ENCODE measurements at regions not wholly inside any gene's neighbourhood (a gene's known extent, or its start where the extent isn't known, plus 50 kb on each side); places are given as distances from the start of the nearest gene placed in this dataset.
"Not testable (repeated sequence)": the region's sequence is repeated elsewhere in the genome, so short reads cannot be mapped to it uniquely, and the experiment has no call there.

DNA sequence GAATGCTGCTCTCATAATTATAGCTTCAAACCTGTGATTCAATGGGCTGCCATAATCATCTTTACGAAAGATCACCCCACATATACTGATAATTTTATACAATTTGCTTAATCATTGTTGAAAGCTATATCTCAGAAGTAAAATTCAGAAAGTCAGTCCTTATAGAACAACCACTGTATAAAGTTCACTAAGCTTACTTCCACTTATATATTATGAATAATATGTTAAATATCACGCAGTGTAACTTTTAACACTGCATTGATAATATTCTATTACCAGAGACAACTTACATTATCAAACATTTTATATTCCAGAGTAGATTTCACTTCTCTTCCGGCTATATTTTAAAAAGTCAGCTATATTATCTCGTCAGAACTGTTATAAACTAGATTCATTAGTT is 550.1 kb upstream of the PCDH20 start:
- no peak for DNase-seq

DNA sequence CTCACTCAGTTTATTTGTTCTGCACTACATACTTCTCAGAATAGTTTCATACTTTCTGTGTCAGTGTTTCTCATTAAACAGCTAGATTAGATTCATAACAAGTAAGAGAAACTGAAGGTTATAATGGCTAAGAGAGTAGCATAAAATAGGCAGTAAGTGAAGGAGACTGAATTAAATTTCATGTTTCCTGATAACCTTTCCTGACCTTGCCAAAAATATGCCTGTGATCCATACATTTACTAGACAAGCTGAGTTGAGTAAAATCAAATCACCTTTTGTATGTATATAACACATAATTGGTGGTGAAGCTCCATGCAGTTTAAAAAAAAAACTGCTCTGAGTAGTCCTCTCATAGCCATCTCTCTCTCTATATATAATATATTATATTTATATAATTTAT is 545.3 kb upstream of the PCDH20 start:
- no peak for DNase-seq

DNA sequence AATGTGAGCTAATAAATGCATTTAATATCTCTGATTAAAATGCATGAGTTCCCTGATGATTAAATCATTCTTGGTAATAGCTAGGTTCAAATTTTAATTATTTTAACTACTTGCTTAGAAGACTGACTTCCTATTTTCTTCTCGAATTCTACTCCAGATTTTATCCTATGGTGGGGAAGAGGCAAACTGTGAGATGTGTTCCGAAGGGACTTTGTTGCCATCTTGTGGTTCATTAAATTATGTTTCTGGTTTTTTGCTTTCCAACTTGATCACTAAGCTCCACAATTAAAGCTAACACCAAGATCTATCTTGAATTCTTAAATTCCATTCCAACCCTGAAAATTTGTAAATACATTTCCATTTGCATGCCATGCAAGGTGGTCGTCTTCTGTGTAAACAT is 538.4 kb upstream of the PCDH20 start:
- no peak for DNase-seq

DNA sequence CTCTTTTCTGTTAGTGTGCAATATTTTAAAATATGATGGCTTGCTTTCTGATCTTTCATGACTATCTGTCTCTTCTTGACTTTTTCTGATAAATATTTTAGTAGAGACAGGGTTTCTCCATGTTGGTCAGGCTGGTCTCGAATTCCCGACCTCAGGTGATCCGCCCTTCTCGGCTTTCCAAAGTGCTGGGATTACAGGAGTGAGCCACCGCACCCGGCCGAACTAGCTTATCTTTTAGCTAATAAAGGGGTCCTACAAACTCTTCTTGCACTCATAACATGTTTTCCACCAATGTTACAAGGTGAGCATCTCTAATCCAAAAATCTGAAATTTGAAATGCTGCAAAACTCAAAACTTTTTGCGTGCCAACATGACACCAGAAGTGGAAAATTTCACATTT is 535.2 kb upstream of the PCDH20 start:
- DNase-seq: no peak

DNA sequence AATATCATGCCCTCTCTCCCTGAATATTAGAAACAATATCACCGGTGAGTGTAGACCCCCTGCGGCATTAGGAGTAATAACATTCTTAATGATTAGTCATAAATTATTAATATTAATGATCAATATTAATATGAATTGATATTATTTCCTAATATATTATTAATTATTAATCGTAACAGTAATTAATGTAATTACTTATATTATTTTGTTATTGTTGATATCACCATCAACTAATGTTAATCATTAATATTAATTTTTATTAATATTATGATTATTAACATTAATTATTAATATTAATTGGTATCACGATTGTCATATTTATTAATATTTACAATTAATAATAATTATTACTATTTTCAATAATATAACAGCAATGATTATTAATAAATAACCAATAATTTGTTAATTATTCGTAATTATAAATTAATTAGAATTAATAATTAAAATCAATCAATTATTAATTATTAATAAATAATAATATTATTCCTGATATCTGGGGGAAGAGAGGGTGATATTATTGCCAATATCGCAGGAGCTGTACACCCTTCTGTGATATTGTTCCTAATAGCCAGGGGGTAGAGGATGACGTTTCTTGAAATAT is 528.8 kb upstream of the PCDH20 start:
- no peak for DNase-seq

DNA sequence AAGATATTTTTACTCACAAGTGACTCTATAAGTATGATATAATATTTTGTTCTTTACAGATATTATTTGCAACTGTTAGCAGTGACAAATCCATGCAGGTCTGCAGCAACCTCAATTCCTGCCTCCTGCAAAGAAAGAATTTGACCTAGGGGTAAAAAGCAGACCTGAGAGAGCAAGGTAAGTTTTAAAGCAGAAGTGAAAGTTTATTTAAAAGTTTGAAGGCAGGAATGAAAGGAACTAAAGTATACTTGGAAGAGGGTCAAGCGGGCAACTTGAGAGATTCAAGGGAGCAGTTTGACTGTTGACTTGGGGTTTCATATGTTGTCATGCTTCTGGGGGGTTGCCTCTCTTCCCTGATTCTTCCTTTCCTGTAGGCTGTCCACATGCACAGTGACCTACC is 520.1 kb upstream of the PCDH20 start:
- no peak for DNase-seq

DNA sequence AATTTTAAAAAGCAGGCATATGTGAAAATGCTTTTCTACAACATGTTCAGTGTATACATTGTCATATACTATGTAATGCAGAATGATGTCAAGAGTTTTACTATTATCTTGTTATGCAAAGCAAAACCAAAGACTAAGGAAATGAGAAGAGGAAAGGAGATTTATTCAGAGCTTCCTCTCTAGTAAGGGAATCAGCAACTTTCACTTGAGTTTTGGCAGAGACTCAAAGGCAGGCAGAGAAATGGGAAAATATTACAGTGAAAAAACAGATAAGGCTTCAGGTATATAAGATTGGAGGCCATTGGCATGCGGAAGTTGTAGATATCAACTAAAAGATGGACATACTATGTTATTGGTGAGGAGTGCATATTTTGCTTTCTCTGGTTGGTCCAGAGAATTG is 512.0 kb upstream of the PCDH20 start:
- DNase-seq: no peak

DNA sequence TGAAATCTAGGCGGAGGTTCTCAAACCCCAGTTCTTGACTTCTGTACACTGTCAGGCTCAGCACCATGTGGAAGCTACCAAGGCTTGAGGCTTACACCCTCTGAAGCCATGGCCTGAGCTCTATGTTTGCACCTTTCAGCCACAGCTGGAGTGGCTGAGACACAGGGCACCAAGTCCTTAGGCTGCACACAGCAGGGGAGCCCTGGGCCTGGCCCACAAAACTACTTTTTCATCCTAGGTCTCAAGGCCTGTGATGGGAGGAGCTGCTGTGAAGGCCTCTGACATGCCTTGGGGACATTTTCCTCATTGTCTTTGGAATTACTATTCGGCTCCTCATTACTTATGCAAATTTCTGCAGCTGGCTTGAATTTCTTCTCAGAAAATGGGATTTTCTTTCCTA is 503.2 kb upstream of the PCDH20 start:
- no peak for DNase-seq

DNA sequence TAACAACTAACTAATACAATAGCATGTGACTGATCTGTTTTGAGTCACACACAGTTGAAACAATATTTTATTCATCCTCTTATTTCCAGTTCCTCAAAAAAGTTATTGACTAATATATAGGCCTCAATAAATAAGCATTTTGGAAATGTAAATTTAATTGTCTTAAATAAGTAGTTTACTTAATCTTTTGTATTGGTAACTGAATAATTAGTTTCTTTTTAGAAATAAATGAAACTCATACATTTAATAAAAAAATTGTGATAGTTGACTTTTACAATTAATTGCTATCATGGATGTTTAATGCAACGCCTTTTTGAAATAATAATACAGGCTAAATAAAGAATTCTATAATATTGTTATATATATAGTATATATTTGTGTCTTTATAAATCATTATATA is 500.8 kb upstream of the PCDH20 start:
- no peak for DNase-seq

DNA sequence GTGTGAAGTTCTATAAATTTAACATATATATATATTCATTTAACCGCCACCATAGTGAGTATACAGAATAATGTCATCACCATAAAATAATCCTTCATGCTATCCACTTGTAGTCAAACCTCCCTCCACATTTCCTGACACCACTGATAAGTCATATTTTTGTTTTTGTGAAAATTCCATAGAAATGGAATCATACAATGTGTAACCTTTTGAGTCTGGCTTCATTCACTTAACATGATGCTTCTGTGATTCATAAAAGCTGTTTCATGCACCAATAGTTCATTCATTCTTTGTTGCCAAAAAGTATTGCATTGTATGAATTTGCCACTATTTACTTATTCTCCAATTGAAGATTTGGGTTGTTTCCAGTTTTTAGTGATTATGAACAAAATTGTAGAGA is 497.5 kb upstream of the PCDH20 start:
- no peak for DNase-seq

DNA sequence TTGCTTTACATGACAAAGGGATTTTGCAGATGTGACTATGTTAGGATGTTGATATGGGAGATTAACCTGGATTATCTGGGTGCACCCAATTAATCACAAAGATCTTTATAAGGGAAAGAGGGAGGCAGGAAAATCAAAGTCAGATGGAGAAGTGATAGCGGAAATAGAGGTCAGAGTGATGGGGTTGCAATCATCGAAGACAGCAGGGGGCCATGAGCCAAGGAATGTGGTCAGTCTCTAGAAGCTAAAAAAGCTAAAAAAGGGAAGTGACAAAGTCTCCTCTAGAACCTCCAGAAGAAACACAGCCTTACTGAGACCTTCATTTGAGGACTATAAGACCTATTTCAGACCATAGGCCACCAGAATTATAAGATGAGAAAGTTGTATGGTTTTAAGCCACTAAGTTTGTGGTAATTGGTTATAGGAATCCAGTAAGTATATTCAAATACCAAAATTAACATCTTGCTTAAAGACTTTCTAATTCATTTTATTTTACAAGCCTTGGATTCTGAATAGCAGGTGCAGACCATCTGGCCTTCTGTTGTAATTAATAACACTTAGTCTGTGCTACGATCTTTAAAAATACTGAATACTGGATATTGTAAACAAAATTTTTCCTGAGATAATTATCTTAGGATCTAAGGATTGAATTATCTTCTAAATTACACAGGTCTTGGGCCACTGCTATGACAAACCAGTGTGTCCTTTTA is 493.4 kb upstream of the PCDH20 start:
- DNase-seq: no peak

DNA sequence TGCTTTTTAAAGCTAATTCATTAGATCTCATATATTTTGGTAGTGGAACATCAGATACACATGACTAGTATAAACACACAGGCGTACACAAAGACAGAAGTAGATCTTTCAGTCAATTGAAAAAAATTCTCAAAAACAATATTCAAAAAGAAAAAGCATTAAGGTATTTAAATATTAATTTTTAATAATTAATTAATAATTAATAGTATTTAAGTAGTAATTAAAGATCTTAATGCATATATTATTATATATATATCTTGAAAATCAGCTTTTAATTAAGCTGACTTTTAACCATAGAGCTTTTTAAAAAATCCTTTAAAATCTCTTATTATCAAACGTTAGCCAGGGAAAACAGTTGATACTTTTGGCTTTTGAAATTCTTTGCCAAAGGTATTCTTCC is 489.4 kb upstream of the PCDH20 start:
- no peak for DNase-seq

DNA sequence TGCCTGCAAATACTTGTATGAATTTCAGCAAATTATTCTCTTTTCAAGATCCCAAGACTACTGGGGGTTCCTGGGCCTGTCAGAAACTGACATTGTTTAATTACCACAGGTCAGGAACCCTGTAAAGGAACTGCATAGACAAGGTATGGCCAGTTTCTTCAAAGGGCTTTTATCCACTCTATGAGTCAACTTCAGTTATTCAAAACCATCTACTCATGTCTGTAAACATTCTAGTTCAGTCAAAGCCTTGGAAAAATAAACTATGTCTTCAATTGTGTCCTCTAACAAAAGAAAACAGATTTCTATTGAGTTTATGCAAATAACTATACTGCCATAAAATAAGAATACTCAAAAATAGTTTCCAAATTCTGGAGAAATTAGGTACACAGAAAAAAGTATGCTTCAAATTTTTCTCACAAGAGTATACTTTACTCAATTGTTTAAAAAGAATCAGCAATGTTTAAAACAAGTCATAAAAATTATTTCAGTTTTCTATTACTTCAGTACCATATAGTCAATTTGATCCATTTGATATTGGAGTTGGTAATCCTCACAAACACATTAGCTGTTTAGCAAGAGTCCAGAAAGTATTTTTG is 486.4 kb upstream of the PCDH20 start:
- DNase-seq: no peak

DNA sequence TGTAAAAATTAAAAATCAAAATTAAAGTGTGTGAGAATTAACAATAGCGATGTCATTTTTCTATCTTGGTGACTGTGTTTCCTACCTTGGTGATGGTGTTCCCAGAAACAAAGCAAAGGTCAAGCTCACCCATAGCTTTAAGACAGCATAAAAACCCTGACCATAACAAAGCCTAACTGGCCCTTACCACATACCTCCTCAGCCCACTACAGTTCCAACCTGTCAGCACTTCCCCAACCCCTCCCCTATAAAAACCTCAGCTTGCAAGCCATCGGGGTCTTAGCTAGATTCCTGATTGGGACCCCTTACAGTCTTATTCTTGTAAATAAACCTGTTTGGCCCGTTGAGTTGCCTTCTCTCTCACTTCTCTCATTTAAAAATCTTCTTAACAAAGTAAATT is 484.4 kb upstream of the PCDH20 start:
- no peak for DNase-seq

DNA sequence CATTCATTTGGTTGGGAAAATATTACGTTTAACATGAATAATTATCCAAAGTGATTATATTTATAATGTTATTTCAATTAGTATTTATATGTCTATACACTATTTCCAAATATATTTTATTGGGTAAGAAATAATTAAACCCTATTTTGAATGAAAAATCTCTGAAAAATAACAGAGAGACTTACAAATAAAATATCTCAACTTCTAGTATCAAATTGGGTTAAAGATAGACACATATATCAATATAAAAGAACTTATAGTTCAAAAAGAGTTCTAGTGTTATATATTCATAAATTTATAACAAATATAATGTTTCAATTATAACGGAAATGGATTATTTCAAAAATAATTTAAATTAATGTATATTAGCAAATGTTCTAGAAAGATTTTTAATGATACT is 482.6 kb upstream of the PCDH20 start:
- no peak for DNase-seq

DNA sequence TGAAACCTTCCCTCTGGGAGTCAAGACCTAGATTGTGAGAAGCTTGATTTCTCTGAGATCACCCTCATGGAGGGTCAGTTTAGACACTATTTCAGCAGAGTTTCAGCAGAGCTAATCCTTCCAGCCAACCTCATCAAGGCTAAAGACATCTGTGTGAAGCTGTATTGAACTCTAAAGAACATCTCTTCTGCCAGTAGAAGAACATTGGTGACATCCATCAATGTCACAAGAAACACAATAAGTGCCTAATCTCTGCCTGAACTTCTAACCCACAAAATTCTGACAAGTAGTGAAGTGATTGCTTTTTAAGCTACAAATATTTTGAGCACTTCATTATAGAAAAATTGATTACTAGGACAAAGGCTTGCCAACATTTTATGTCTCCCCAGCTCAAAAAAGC is 475.8 kb upstream of the PCDH20 start:
- no peak for DNase-seq

DNA sequence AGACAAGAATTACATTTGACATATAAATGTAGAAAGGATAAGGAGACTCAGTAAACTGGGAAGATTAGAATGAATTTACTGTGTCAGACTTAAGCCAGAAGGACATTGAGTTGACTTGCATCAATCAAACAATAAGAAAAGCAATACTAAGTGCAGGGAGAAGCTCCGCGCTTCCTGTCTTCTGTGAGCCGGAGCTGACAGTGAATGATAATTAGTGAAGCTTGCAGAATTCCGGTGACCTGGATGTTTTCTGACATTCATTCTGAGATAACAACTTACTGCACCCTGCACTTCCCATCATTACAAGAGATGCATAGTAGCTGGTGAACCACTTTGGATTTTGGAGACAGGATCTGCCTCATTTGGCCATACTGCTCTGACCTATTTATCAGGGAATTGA is 469.2 kb upstream of the PCDH20 start:
- no peak for DNase-seq

DNA sequence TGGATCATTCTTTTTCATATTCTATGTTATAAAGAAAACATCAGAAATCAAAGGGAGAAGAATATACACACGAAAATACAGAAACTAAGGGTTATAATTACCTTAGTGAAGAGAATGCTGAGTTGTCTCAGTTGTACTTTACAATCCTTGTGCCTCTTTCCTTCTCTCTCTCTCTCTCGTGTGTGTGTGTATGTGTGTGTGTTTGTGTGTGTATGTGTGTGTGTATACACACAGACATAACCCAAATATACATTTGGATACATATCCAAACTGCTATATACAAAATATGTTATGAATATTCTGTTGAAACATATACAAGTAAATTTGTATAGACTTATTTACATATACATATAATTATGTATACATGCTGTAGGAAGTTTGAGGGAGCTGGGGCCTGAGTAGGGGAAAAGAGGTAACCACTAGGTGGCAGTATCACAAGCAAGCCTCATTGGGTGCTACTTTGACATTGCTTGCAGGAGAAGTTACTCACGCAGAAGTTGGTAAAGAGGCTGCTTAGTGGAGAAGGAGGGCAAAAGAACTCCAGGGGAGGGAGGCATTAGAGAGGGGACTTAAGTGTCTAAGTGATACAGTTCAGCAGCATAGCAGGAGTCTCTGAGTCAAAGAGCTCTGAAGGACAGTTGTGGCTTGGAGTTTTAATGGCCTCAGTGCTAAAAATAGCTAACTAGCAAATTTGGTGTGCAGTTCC is 465.1 kb upstream of the PCDH20 start:
- DNase-seq: no peak

DNA sequence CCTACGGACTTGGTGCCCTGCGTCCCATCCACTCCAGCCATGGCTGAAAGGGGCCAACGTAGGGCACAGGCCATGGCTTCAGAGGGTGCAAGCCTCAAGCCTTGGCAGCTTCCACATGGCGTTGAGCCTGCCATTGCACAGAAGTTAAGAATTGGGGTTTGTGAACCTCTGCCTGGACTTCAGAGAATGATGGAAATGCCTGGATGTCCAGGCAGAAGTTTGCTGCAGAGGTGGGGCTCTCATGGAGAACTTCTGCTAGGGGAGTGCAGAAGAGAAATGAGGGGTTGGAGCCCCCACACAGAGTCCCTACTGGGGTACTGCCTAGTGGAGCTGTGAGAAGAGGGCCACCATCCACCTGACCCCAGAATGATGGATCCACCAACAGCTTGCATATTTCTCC is 462.9 kb upstream of the PCDH20 start:
- DNase-seq: not testable (repeated sequence)

DNA sequence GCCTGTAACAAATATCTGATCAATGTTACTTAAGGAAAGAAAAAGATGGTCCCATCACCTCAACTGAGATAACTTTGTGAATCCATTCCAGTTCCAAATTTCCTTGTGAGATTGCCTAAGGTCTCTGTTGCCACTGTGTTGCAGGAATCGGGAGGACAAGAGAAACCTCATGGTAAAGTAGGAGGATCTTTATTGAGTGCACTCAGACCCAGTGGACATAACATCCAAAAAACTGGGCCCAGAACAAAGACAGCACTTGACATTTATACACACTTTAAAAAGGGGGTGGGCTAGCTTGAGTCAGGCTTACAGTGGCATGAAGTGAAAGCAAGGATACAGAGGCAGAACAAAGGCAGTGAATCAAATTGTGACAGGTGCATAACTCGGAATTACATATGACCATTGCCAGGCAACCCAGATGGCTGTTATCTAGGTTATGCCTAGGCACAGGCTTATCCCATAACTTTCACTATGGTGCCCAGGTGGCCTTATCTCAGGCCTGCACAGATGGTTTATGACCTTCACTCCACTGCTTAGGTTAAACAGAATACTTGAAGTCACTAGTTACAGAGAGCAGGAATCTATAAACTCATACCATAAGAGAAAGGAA is 459.4 kb upstream of the PCDH20 start:
- DNase-seq: no peak

DNA sequence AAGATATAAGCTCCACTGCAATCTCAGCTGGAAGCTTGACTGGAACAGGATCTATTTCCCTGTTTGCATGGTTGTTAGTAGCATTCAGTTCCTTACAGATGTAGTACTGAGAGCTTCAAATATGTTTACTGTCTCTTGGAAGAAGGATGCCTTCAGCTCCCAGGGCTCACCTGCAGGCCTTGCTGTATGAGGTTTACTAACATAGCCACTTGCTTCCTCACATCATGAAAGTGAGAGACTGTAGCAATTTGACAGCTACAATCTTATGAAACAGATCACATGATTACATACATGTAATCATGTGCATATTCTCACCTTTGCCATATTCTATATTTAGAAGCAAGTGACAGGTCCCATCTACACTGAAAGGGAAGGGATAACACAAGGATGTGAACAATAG is 458.1 kb upstream of the PCDH20 start:
- DNase-seq: no peak

DNA sequence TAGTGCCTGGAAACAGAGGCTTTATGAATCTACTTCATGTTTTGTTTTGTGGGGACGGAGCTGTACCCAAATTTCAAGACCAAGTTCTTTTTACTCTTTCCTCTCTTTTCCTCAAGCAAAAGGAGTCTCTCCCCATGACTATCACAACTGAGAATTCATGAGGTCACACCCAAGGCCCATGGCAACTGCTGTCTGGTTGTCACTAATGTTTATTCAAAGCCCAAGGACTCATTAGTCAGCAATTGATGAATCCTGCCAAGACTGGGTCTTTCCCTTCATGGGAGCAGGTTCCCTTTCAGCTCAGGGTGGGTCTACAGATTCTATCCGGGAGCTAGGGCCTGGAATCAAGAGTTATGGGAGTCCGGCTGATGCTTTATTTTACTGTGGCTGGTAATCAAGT is 441.5 kb upstream of the PCDH20 start:
- DNase-seq: no peak

DNA sequence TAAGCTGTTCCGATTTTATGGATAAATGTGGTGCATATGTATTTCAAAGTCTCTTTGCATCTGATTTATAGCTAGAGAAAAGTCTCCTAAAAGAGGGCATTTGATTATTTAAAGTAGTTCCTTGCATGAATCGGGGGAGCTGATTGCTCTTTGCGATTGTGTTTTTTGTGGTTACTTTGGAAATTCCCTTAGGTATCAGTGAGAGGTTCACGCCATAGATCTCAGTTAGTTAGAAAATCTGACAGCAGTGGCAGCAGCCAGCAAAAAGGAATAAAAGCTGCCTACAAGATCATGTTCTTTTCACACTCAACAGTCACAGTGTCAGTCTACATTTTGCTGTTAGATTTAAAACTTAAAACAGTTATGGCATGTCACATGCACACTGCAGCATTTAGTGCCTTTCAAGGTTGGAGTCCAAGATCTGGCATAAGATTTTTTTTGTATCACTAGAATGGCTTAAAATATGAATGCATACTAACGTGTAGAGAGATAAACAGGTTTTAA is 436.5 kb upstream of the PCDH20 start:
- no peak for DNase-seq

DNA sequence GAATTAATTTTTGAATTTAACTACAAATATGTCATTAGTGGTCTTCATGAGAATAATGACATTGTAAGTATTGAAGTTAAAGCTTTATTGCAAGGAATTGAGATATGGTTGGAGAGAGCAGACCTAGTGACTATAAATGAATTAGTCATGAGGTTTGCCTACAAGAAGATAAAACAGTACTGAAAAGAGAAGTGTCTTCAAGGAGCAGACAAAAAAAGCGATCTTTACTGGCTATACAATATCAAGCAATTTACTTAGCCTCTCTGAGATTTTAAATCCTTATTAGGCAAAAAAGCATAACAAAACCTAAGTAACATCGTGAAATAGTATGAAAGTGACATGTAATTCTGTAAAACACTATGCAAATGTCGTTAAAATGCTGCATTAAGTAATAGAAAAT is 435.1 kb upstream of the PCDH20 start:
- no peak for DNase-seq

All from DMS153 (cell line).